HT1080 (cell line): ENCODE measurements at regions not wholly inside any gene's neighbourhood (a gene's known extent, or its start where the extent isn't known, plus 50 kb on each side); places are given as distances from the start of the nearest gene placed in this dataset.

Source experiments
- DNase-seq: peaks from one replicate; pipeline ENCODE4 v3.0.0-alpha.2; 2015; ENCODE audit warnings: low read depth

GRCh38 chr3:110077093-110077492 lies 739.7 kb upstream of the DPPA4 start:
- no peak for DNase-seq

GRCh38 chr3:110093411-110093810 lies 756.1 kb upstream of the DPPA4 start:
- no peak for DNase-seq

- DNase-seq = no peak
Observed at GRCh38 chr3:110093812-110094401, 756.6 kb upstream of the DPPA4 start.

GRCh38 chr3:110099711-110100110 lies 762.4 kb upstream of the DPPA4 start:
- DNase-seq = no peak

- peak; percentile 44 for DNase-seq
Observed at GRCh38 chr3:110101361-110101760, 764.0 kb upstream of the DPPA4 start.

GRCh38 chr3:110106805-110107204 lies 769.5 kb upstream of the DPPA4 start:
- DNase-seq = peak; percentile 24

- DNase-seq = no peak
Observed at GRCh38 chr3:110123946-110124345, 786.6 kb upstream of the DPPA4 start.

- DNase-seq = peak; percentile 23
Observed at GRCh38 chr3:110126065-110126464, 788.7 kb upstream of the DPPA4 start.

- no peak for DNase-seq
Observed at GRCh38 chr3:110133971-110134370, 796.6 kb upstream of the DPPA4 start.

GRCh38 chr3:110139048-110139447 lies 801.7 kb upstream of the DPPA4 start:
- DNase-seq = no peak

- DNase-seq = no peak
Observed at GRCh38 chr3:110139821-110140220, 802.5 kb upstream of the DPPA4 start.

GRCh38 chr3:110149763-110150162 lies 812.4 kb upstream of the DPPA4 start:
- DNase-seq = no peak

- DNase-seq = no peak
Observed at GRCh38 chr3:110157221-110157620, 819.9 kb upstream of the DPPA4 start.

- no peak for DNase-seq
Observed at GRCh38 chr3:110164632-110165369, 827.5 kb upstream of the DPPA4 start.

- no peak for DNase-seq
Observed at GRCh38 chr3:110165370-110165743, 828.0 kb upstream of the DPPA4 start.

GRCh38 chr3:110165753-110166152 lies 828.4 kb upstream of the DPPA4 start:
- DNase-seq = no peak

- DNase-seq = no peak
Observed at GRCh38 chr3:110166791-110167190, 829.4 kb upstream of the DPPA4 start.

GRCh38 chr3:110174908-110175307 lies 837.6 kb upstream of the DPPA4 start:
- peak; percentile 51 for DNase-seq

- no peak for DNase-seq
Observed at GRCh38 chr3:110178965-110179364, 841.6 kb upstream of the DPPA4 start.

- no peak for DNase-seq
Observed at GRCh38 chr3:110180733-110181132, 843.4 kb upstream of the DPPA4 start.

- no peak for DNase-seq
Observed at GRCh38 chr3:110181226-110181625, 843.9 kb upstream of the DPPA4 start.

GRCh38 chr3:110184536-110184935 lies 847.2 kb upstream of the DPPA4 start:
- no peak for DNase-seq

GRCh38 chr3:110193074-110193473 lies 855.7 kb upstream of the DPPA4 start:
- DNase-seq = no peak
